ENCODE measurements at regions not wholly inside any gene's neighbourhood (a gene's known extent, or its start where the extent isn't known, plus 50 kb on each side); places are given as distances from the start of the nearest gene placed in this dataset.

GRCh38 chr13:69155136-69155535 is 952.5 kb upstream of the ATXN8OS start:
- H3K27ac Mint-ChIP-seq (ENCODE audit: unreplicated experiment) = no peak overlapping the region
- H3K27me3 ChIP-seq (replicated peaks; ENCODE audit: control insufficient read depth, insufficient read depth, low read length) = no peaks in the 10 kb centered on the region
- H3K36me3 Mint-ChIP-seq (ENCODE audit: insufficient read depth, unreplicated experiment) = no peaks in the 10 kb centered on the region
- no peaks in the 10 kb centered on the region for H3K4me1 ChIP-seq
- BruUV-seq (replicated peaks) = no TSS peak
- H3K4me1 Mint-ChIP-seq (ENCODE audit: low read depth, unreplicated experiment) = no peaks in the 10 kb centered on the region
- H3K27me3 Mint-ChIP-seq (ENCODE audit: insufficient read depth, unreplicated experiment) = peaks cover 4% of the 10 kb centered on the region
- H3K9me3 ChIP-seq = no peaks in the 10 kb centered on the region
- H3K4me3 Mint-ChIP-seq (ENCODE audit: unreplicated experiment) = no peak overlapping the region
- ChIA-PET CTCF (no interaction called here), POLR2A (no interaction called here)
- H3K4me3 ChIP-seq (ENCODE audit: low read depth, low read length) = no peak overlapping the region
- no peaks in the 10 kb centered on the region for H3K36me3 ChIP-seq (ENCODE audit: control insufficient read depth, insufficient read depth, low read length)
- DNase-seq = no peak
- H3K9me3 Mint-ChIP-seq (ENCODE audit: unreplicated experiment) = no peaks in the 10 kb centered on the region
- intact Hi-C loops (cut with micrococcal nuclease; ENCODE audit: unreplicated experiment) = no loop called here
- no peak for TF ChIP-seq CTCF (IDR thresholded peaks at IDR 0.05; ENCODE audit: insufficient read depth in 1 of 2, low read depth in 1 of 2, low read length in 1 of 2, severe bottlenecking in 1 of 2, unreplicated experiment in 1 of 2)

GRCh38 chr13:69142101-69142500 is 965.5 kb upstream of the ATXN8OS start:
- ChIA-PET POLR2A (no interaction called here), CTCF (no interaction called here)
- H3K9me3 ChIP-seq = no peaks in the 10 kb centered on the region
- H3K27ac Mint-ChIP-seq (ENCODE audit: unreplicated experiment) = no peak overlapping the region
- H3K36me3 Mint-ChIP-seq (ENCODE audit: insufficient read depth, unreplicated experiment) = no peaks in the 10 kb centered on the region
- no peak for DNase-seq
- no peak overlapping the region for H3K4me3 ChIP-seq (ENCODE audit: low read depth, low read length)
- no peaks in the 10 kb centered on the region for H3K9me3 Mint-ChIP-seq (ENCODE audit: unreplicated experiment)
- no peak overlapping the region for H3K4me3 Mint-ChIP-seq (ENCODE audit: unreplicated experiment)
- no peaks in the 10 kb centered on the region for H3K36me3 ChIP-seq (ENCODE audit: control insufficient read depth, insufficient read depth, low read length)
- peaks cover 3% of the 10 kb centered on the region for H3K27me3 Mint-ChIP-seq (ENCODE audit: insufficient read depth, unreplicated experiment)
- intact Hi-C loops (cut with micrococcal nuclease; ENCODE audit: unreplicated experiment) = no loop called here
- no peak for TF ChIP-seq CTCF (IDR thresholded peaks at IDR 0.05; ENCODE audit: insufficient read depth in 1 of 2, low read depth in 1 of 2, low read length in 1 of 2, severe bottlenecking in 1 of 2, unreplicated experiment in 1 of 2)
- BruUV-seq (replicated peaks) = no TSS peak
- no peaks in the 10 kb centered on the region for H3K4me1 ChIP-seq
- H3K4me1 Mint-ChIP-seq (ENCODE audit: low read depth, unreplicated experiment) = no peaks in the 10 kb centered on the region
- no peaks in the 10 kb centered on the region for H3K27me3 ChIP-seq (replicated peaks; ENCODE audit: control insufficient read depth, insufficient read depth, low read length)

GRCh38 chr13:69124996-69125395 is 982.6 kb upstream of the ATXN8OS start:
- ChIA-PET POLR2A (no interaction called here), CTCF (no interaction called here)
- no peaks in the 10 kb centered on the region for H3K36me3 Mint-ChIP-seq (ENCODE audit: insufficient read depth, unreplicated experiment)
- H3K9me3 Mint-ChIP-seq (ENCODE audit: unreplicated experiment) = no peaks in the 10 kb centered on the region
- no peak overlapping the region for H3K27ac Mint-ChIP-seq (ENCODE audit: unreplicated experiment)
- Histone ChIP-seq H3K4me1 (no peaks in the 10 kb centered on the region), H3K9me3 (no peaks in the 10 kb centered on the region), H3K27me3 (replicated peaks; ENCODE audit: control insufficient read depth, insufficient read depth, low read length) (no peaks in the 10 kb centered on the region), H3K36me3 (ENCODE audit: control insufficient read depth, insufficient read depth, low read length) (no peaks in the 10 kb centered on the region), H3K4me3 (ENCODE audit: low read depth, low read length) (no peak overlapping the region)
- H3K4me3 Mint-ChIP-seq (ENCODE audit: unreplicated experiment) = no peak overlapping the region
- intact Hi-C loops (cut with micrococcal nuclease; ENCODE audit: unreplicated experiment) = no loop called here
- DNase-seq = no peak
- H3K27me3 Mint-ChIP-seq (ENCODE audit: insufficient read depth, unreplicated experiment) = peaks cover 5% of the 10 kb centered on the region
- no peaks in the 10 kb centered on the region for H3K4me1 Mint-ChIP-seq (ENCODE audit: low read depth, unreplicated experiment)
- TF ChIP-seq CTCF (IDR thresholded peaks at IDR 0.05; ENCODE audit: insufficient read depth in 1 of 2, low read depth in 1 of 2, low read length in 1 of 2, severe bottlenecking in 1 of 2, unreplicated experiment in 1 of 2) = no peak
- BruUV-seq (replicated peaks) = no TSS peak

Measured in Caco-2 (cell line).